DMS153 treated with DMSO at 0.1 percent for 48 hours (cell line): ENCODE measurements at regions not wholly inside any gene's neighbourhood (a gene's known extent, or its start where the extent isn't known, plus 50 kb on each side); places are given as distances from the start of the nearest gene placed in this dataset.
"Not testable (repeated sequence)": the region's sequence is repeated elsewhere in the genome, so short reads cannot be mapped to it uniquely, and the experiment has no call there.

Experiments used
- DNase-seq: peaks from one replicate; lab custom pipeline; 2025; ENCODE audit not compliant: unreplicated experiment; lab: John Stamatoyannopoulos, UW

DNA sequence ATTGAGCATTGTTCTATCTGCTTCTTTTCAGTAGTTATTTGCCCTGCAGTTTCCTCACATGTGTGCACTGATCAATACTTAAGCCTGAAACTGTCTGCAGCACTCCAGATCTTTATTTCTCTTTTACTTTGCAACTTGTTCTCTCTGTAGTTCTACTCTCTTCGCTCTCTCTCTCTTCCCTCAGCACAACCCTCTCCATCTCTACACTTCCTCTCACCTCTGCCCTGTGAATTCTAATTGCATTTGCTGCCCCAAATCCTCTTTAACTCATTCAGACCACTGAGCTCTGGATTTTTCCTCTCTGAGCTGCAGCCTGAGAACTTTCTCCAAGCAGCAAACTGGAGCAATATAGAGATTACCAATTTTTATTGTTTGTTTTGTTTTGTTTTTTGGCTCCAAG, 1035.5 kb downstream of the FSCB start:
- no peak for DNase-seq

DNA sequence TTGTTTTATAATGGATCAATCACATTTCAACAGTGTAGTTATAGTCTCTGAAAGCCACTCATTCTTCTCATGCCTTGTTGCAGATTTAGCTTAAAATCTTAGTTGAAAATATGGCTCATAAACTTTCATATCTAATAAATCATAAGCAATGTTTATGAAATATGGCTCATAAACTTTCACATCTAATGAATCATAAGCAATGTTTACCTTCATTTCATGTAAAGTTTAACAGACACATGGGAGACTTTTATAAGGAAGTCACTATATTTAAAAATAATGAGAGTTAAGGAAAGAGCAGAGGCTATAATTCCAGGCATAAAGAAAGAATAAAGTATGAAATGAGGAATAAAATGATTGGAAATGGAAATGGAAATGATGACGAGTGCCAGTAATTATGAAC, 1042.1 kb downstream of the FSCB start:
- no peak for DNase-seq

DNA sequence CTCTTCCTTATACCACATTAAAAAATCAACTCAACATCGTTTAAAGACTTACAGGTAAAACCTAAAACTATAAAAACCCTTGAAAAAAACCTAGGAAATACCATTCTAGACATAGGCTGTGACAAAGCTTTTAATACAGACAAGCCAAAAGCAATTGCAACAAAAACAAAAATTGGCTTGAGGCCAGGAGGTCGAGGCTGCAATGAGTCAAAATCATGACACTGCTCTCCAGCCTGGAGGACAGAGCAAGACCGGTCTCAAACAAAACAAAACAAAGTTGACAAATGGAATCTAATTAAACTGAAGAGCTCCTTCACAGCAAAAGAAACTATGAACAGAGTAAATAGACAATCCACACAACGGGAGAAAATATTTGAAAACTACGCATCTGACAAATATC, 1057.8 kb downstream of the FSCB start:
- no peak for DNase-seq

DNA sequence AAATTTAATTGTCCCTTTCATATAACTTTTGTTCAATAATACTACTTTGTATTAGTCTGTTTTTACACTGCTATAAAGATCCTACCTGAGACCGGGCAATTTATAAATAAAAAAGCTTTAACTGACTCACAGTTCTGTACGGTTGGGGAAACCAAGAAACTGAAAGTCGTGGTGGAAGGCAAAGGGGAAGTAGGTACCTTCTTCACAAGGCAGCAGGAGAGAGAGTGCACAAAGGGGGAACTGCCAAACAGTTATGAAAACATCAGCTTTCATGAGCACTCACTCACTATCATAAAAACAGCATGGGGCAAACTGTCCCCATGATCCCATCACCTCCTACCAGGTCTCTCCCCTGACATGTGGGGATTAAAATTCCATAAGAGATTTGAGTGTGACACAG, 1069.0 kb downstream of the FSCB start:
- DNase-seq, result no peak

- DNase-seq, result no peak
These were observed 1088.8 kb downstream of the FSCB start for GRCh38 chr14:43418324-43418723.

DNA sequence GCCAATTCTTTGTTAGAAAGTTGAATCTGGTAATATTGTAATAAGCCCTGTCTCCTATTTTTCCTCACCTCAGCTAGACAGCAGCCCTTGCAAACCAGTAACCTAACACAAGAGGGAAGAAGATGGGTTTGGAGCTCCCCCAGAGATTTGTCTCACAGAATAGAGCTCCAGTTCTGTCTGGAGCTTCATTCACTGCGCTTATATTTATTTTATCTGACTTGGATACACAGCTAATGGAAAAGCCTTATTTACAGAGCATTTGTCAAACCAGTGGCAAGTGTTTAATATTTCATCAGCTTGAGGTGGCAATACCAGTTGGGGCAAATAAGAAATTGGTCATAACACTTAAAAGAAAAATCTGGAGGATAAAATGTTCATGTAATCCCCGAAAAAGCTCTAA, 1094.0 kb downstream of the FSCB start:
- DNase-seq, result no peak

DNA sequence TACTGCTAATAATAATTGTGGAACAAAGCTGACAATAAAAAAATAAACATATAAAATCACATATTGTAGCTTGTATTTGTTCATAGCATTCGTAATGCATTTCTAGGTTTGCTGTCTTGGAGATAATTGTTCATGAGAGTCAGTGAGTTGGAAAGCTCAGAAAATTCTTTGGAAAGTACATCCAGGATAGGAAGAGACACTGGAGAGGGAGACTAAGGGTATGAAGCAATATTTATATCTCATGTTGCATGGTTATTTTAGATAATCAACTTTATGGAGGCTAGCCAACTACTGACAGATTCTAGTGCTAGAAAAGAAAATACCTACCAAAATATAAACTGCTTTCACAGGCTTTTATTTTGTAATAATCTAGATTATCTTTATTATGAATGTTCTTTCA, 1095.2 kb downstream of the FSCB start:
- no peak for DNase-seq

GRCh38 chr14:43410631-43411030, 1096.5 kb downstream of the FSCB start:
- DNase-seq, result no peak

DNA sequence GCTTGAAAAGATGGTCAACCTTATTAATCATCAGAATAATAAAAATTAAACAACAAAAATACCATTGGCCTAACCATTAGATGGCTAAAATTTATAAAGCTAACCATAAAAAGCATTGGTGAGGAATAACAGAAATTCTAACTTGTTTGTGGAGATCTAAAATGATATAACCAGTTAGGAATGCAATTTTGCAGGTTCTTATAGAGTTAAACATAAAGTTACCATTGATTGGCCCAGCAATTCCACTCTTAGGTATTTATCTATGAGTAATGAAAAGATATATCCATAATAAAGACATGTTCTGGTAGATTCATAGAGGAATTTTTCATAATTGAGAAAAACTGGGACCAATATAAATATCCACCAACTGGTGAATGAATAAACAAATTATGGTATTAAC, 1098.6 kb downstream of the FSCB start:
- DNase-seq, result no peak

GRCh38 chr14:43407706-43408105, 1099.4 kb downstream of the FSCB start:
- no peak for DNase-seq

DNA sequence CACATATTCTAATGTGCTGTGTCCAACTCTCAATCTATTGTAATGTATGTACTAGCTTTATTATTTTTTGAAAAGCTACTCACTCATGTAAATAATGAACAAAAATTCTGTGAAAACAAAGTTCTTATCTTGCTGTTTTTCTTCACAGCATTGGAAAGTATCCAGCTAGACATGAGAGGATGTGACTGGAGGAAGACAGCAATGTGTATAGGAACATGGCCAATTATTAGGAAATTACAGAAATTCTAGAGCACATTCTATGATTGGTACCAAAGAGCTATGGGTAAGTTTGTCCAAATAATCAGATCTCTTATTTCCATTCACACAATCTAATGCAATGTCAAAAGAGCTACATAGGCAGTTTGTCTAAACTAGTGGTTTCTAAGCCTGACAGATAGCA, 1100.2 kb downstream of the FSCB start:
- no peak for DNase-seq

DNA sequence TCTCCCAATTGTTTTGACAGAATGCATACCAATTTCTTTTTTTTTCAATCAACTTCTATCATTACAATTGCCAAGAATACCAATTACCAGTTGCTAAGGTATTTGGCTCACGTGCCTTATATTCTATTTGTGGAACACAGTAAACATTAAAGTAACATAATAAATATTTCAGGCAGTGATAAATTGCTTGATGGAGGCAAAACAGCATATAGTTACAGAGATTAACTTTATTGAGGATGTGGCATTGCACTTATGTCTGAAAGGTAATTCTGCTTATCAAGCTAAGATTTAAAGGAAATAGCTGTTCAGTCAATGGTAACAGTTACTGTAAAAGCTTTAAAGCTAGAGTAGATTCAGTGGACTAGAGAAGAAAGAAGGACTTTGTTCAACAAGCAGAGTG, 1107.8 kb downstream of the FSCB start:
- no peak for DNase-seq

GRCh38 chr14:43370565-43370896, 1136.6 kb downstream of the FSCB start:
- DNase-seq, result not testable (repeated sequence)

GRCh38 chr14:43369710-43370564, 1137.1 kb downstream of the FSCB start:
- no peak for DNase-seq

- no peak for DNase-seq
These were observed 1144.5 kb downstream of the FSCB start for GRCh38 chr14:43362586-43362985.

- DNase-seq, result no peak
These were observed 1145.3 kb downstream of the FSCB start for GRCh38 chr14:43361751-43362150.

DNA sequence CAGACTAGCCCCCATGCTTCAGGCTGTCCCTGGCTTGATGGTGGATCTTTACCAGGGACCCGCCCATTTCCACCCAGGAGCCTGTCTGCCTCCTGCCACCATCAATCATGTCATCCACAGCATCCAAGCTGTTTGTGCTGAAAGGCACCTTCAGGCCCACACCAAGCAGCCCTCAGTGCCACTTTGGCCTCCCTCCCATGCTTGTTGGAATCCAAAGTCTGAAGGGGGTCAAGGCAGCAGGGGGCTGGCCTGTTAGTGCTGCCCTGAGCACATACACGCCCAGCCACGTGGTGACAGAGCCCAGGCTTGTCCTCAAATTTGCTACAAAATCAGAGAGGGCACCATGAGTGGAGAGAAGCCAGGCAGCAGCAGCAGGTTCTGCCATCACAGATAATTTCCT, 1146.8 kb downstream of the FSCB start:
- DNase-seq, result no peak

DNA sequence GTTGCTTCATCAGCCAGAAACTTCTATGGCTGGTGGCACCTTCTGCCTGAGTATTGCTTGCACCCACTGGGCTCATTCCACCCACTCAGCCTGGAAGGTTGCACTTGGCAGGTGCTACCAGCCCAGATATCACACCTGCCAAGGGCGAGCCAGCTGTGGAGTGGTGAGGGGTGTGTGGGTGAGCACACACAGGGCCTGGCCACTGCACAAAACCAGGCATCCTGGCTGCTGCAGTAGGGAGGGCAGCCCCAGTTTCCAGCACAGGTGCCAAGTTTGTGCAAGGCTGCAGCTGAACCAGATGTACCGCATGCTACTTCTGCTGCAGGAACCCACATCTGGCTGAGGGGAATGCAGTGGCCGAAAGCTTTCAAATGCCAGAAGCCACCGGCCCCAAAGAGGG, 1147.8 kb downstream of the FSCB start:
- DNase-seq, result no peak

- DNase-seq, result peak; percentile 57
These were observed 1150.0 kb downstream of the FSCB start for GRCh38 chr14:43356979-43357545.

DNA sequence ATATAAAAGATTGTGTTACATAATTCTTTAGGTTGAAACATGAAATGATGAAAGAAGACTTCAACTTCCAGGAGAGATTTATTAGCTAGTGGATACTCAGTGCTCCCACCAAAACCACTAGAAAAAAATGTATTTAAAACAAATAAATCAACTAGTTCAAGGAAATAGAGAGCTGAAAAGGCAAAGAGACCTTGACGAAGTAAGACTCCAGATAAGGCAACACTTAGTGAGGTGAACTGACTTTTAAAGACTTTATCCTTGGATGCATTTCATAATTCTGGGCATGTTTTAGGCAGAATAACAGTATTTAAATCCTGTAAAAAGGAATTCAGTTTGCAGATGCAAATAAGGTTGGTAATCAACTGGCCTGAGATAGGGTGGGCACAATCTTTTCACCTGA, 1150.7 kb downstream of the FSCB start:
- no peak for DNase-seq

DNA sequence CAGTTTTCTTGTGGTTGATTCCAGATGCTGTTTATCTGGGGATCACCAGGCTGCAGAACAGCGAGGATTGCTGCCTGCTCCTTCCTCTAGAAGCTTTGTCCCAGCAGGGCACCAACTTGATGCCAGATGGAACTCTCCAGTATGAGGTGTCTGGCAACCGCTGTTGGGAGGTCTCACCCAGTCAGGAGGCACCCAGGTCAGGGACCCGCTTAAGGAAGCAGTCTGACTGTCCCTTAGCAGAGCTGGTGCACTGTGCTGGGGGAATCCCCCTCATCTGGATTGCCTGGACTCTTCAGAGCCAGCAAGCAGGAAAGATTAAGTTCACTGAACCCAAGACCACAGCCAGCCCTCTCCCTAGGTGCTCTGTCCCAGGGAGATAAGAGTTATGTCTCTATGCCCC, 1165.2 kb downstream of the FSCB start:
- DNase-seq, result no peak

- no peak for DNase-seq
These were observed 1168.4 kb downstream of the FSCB start for GRCh38 chr14:43338713-43339112.

DNA sequence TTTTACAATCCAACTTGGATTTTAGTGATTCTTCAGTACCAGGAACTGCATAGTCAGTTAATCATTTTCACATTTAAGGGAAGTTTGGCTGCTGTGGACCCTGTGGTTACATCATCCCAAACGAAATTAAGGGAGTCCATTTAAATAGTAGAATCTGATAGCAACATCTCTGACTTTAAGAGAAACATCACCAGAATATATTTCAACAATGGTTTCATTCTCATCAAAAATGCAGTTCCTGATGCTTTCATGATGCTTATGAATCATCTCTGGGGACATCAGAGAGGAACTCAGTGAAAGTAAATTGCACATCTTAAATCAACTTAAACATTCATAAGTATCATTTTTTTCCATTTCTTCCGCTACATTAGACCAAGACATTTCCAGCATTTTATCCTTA, 1170.7 kb downstream of the FSCB start:
- DNase-seq, result no peak
